ENCODE measurements at regions not wholly inside any gene's neighbourhood (a gene's known extent, or its start where the extent isn't known, plus 50 kb on each side); places are given as distances from the start of the nearest gene placed in this dataset.

DNA sequence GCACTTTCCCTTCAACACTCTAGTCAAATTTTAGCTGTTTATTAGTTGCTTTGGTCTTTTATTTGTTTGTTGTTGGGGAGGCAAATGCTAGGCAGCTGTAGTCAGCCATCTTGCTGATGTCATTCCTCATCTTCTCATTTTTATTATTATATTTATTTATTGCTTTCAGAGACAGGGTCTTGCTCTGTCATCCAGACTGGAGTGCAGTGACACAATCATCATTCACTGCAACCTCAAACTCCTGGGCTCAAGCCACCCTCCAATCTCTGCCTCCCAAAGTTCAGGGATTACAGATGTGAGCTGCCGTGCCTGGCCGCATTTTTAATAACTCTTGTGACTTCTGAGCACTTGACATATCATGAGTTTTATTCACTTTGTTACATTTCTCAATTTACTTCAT lies 441.4 kb downstream of the DIPK2A start:
- TF ChIP-seq NFRKB (IDR thresholded peaks at IDR 0.05), result no peak
- TF ChIP-seq SP1 (IDR thresholded peaks at IDR 0.05), result no peak
- no peak for TF ChIP-seq BHLHE40 (IDR thresholded peaks at IDR 0.05; ENCODE audit: borderline replicate concordance)
- TF ChIP-seq SUZ12 (IDR thresholded peaks at IDR 0.05), result no peak
- TF ChIP-seq FOXA1 (IDR thresholded peaks at IDR 0.05), result no peak
- no peak for TF ChIP-seq FOXK2 (IDR thresholded peaks at IDR 0.05)
- TF ChIP-seq ZNF384 (IDR thresholded peaks at IDR 0.05), result no peak
- TF ChIP-seq, protein P1, sequence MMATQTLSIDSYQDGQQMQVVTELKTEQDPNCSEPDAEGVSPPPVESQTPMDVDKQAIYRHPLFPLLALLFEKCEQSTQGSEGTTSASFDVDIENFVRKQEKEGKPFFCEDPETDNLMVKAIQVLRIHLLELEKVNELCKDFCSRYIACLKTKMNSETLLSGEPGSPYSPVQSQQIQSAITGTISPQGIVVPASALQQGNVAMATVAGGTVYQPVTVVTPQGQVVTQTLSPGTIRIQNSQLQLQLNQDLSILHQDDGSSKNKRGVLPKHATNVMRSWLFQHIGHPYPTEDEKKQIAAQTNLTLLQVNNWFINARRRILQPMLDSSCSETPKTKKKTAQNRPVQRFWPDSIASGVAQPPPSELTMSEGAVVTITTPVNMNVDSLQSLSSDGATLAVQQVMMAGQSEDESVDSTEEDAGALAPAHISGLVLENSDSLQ (IDR thresholded peaks at IDR 0.05), result no peak
